Kidney capillary endothelial cell (primary cell): ENCODE measurements at regions not wholly inside any gene's neighbourhood (a gene's known extent, or its start where the extent isn't known, plus 50 kb on each side); places are given as distances from the start of the nearest gene placed in this dataset.

Experiments used
- DNase-seq: peaks from one replicate; pipeline ENCODE4 v3.0.0-alpha.2; 2018; ENCODE audit warnings: low spot score

GRCh38 chr4:186934244-186934643 is 210.6 kb upstream of the FAT1 start:
- no peak for DNase-seq

- DNase-seq: no peak
Observed at GRCh38 chr4:186934841-186935443, 211.3 kb upstream of the FAT1 start.

DNA sequence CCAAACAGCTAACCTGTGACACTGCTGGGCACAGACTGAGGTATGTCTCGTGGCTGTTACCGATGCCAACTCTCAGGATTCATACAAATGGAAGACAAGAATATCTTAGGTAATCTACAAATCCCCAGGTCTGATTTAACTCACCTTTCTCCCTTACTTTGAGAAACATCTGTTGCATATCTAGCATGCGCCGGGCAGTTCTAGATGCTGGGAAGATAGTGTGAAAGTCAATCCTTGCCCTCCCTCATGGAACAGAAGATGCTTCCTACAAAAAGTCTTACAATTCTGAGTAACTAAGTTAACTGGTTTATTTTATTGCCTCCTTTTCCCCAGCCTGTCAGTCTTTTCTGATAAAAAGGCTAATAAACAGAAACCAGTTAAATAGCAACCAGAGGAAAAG is 212.2 kb upstream of the FAT1 start:
- DNase-seq: no peak

- DNase-seq: peak; percentile 0
Observed at GRCh38 chr4:186936496-186937375, 213.1 kb upstream of the FAT1 start.

DNA sequence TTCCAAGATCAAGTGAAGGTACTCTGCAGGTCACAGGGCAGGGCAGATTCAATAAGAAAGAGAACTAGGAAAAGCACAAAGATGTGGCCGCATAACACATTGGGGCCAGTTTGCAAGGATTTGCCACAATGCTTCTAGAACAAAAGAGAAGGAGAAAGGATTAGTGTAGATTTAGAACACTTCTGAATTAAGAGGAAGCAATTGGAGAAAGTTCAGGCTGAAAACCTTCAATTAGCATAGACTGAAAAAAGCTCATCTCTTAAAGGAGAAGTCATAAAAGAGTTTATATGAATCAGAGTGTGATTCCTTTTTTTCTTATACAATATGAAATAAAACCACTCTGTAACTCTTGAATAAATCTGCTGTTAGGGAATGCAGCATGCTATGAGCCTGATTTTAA is 215.6 kb upstream of the FAT1 start:
- no peak for DNase-seq

DNA sequence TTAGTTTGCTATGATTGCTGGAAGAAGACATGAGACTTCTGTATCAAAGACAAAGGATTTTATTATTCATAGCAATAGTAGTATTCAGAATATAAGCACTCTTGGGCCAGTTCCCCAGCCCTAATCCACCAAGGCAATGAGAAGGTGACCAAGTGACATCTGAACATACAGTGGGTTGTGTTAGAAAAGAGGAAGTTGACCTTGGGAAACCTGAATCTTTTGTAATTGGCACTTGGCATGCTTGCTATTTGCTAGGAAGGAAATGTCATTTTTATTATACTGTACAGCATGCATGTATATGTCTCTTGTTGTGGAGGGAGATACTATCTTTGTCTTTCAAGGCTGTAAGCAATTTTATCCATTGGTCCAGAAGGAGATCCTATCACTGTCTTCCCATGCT is 216.1 kb upstream of the FAT1 start:
- no peak for DNase-seq

DNA sequence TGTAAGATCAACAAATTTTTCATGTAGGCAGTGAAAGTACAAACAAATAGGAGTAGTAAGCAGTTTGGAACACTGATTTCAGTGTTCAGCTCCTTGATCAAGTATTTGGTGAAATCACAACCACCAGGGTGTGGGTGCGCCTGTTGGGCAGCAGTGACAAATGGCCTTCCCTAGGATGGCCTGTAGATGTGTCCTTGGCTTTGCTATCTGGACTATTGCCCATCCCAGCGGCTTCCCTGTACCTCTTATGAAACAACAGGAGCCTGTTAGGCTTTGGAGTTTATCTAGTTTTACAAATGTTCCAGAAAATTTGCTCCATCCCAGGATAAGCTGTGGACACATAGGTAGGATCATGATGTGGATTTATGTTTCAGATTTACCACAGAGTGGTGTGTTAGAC is 216.8 kb upstream of the FAT1 start:
- no peak for DNase-seq

DNA sequence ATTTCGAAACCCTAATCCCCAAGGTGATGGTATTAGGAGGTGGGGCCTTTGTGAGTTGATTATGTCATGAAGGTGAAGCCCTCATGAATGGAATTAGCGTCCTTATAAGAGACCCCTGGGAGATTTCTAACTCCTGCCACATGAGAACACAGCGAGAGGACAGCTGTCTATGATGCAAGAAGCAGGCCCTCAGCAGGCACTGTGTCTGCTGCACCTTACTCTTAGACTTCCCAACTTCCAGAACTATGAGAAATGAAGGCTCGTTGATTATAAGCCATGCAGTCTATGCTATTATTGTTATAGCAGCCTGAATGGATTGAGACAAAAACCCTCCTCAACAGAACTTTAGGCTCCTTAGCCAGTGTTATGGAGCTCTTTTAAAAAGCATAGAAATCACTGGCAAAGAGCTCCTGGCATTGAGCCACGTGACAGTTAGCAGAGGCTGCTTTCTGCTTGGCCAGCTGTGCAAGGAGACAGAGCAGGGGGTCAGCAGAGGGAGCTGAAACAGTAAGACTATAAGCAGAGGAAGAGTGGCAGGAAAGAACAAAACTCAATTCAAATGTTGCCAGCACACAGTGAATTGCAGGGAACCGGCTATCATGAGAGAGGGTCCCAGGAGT is 219.2 kb upstream of the FAT1 start:
- no peak for DNase-seq

DNA sequence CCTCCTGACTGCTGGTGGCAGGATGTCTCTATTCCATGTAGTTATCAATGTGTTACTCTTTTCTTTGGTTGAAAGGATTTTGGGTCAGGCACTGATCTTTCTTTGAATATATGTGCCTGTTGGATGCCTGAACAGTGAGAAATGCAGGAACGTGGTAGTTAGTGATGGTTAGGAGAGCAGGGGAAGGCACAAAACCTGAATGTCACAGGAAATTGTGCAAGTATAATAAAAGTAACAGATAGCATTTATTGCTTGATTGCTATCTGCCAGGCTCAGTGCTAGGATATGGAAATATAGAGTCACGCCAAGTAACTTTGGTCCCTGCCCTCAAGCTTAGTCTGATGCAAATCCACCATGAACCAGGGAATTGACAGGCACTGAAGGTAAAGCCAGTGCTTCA is 219.8 kb upstream of the FAT1 start:
- no peak for DNase-seq

- no peak for DNase-seq
Observed at GRCh38 chr4:186946136-186946535, 222.5 kb upstream of the FAT1 start.

GRCh38 chr4:186946682-186947294 is 223.1 kb upstream of the FAT1 start:
- DNase-seq: no peak

DNA sequence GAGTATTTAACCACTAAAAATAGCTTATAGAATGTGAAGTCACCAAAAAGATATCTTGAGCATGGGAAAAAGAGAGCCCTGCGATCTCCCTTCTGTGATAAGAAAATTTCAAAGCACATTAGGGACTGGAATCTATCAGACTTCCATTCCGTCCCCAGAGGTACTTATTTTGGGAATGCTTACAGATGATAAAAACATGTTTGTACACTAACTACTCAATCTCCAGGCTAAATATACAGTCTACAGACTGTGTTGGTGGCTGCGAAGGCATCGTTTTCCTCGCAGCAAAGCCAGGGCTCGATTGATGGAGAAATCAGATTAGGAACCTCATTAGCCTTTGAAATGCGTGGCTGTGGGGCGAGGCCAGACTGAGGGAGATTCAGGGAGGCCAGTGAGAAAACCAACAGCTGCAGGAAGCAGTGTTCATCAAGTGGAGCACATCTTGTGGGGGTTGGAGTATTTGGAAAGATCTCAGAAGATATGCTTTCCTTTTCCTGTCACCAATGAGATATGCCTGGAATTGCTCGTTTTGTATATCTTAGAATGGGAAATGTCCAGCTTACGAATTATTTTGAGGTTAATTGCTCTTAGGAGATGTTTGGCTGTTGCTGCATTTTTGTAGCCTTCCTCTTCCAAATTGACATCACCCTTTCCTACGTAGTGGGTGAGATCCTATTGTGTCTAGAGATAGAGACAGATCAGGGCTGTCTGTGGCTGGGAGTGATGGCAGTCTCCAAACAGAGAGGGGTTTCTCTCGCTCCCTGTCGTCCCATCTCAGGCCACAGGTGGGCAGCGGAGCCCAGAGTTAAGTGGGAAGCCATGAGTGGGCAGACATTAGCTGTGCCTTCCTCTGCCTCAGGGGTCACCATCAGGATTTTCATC is 224.9 kb upstream of the FAT1 start:
- no peak for DNase-seq

DNA sequence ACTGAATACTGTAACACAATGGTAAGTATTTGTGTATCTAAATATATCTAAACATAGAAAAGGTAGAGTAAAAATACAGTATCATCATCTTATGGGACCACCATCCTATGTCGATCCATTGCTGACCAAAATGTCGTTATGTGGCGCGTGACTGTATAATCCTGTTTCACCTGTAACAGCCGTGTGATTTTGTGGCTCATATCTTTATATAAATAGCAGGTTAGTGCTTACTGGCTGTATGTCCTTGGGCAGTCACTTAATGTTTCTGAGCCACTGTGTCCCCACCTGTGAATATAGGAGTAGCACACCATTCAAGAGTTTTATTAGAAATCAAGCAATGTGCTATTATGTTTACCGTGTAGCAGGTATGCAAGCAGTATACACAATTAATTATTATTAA is 226.2 kb upstream of the FAT1 start:
- DNase-seq: no peak

- no peak for DNase-seq
Observed at GRCh38 chr4:186952709-186953108, 229.1 kb upstream of the FAT1 start.

DNA sequence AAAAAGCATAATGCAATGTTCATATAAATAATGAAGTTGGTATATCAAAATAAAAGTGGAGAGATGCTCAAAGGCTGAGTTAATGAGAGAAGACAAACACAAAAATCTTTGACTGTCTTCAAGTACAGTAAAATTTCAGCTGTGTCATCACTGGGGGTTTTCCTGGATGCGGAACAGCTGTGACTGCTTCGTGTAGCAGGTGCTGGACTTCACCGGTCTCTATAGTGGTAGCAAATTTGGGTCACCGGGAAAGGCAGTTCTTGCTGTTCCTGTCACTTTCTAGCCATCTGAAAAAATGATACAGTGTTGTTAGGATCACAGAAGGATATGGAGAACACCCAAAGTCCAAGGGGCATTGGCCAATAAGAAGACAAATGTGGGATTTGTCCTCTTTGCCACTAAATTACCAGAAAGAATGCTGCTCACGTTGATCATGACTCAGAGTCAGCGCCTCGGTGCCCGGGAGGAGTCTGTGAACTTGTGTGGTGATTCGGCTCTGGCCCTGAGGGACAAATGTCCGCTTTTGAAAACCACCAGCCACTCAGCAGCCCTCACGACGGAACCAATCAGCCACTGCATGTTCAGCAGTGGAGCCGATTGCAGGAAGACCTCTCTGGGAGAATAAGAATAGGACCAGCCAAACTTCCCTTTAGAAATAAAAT is 230.1 kb upstream of the FAT1 start:
- DNase-seq: no peak

- no peak for DNase-seq
Observed at GRCh38 chr4:186954509-186954908, 230.9 kb upstream of the FAT1 start.

GRCh38 chr4:186954956-186955355 is 231.3 kb upstream of the FAT1 start:
- no peak for DNase-seq

- DNase-seq: no peak
Observed at GRCh38 chr4:186957952-186958555, 234.4 kb upstream of the FAT1 start.

- DNase-seq: no peak
Observed at GRCh38 chr4:186958726-186959350, 235.2 kb upstream of the FAT1 start.

DNA sequence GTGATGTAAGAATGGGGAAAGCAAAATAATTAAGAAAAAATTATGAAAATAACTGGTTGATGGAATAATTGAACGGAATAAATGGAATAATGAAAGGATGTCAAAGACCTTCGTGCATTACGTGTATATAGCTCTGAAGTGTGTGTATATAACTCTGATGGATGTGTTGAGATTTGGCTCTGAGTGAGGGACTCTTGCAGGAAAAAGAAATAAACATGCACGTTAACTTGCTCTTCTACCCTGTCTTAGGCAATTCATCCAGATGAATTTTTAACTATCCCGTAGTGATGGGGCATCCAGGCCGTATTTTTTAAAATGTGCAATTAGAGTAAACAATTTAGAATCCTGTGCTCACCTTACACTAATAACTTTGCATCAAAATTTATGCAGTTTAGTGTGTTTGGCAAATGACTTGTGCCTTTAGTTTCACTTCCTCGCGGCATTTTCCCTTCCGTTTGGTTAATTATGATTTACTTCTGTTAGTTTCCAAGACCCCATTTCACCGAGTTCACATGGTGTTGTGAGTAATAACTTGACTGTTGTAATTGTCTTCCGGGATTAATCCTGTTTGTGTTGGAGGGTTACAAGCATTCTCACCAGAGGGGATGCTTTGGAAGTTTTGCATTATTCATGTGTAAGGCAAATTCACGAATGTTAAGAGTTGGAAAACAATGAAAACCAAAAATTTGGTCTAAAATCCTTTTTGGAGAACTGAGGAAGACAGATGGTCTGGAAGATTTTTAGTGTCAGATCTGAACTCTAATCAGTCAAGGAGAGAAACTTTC is 256.5 kb upstream of the FAT1 start:
- DNase-seq: no peak
